CD4-positive, alpha-beta T cell (primary cell): ENCODE measurements at regions not wholly inside any gene's neighbourhood (a gene's known extent, or its start where the extent isn't known, plus 50 kb on each side); places are given as distances from the start of the nearest gene placed in this dataset.

Experiments
- ATAC-seq: fragments of 200-7000 bp; cut with Tn5 transposase; one replicate; pipeline ENCODE4 v1.10.0; 2022; ENCODE audit warnings: mild to moderate bottlenecking; ENCODE audit not compliant: poor library complexity
- CTCF ChIA-PET: fragments of 350-600 bp; sonication (Branson Sonifier 250); formaldehyde crosslinking; loops from one replicate; lab custom pipeline; 2021; ENCODE audit warnings: antibody characterized with exemption, inconsistent platforms; lab: Charles Lee
- POLR2A ChIA-PET: fragments of 350-600 bp; sonication (Branson Sonifier 250); formaldehyde crosslinking; loops from one replicate; lab custom pipeline; 2021; ENCODE audit warnings: antibody characterized with exemption, inconsistent platforms; lab: Charles Lee
- DNase-seq, 14 experiments: peaks; one replicate each; pipeline ENCODE4 v3.0.0-alpha.2; 2013 to 2020; ENCODE audit warnings: mixed read lengths in 2 of 14
- H3K27ac ChIP-seq, 2 donors: one replicate each; pipeline versions ENCODE4 v1.5.1 to v1.7.0; 2013; ENCODE audit warnings: low read length in 2 of 2, low read depth in 1 of 2, mild to moderate bottlenecking in 1 of 2
- H3K27me3 ChIP-seq, 2 experiments: 1 replicate in 1 of 2; 2 replicates in 1 of 2; pipeline versions ENCODE4 v1.6.1 to v1.7.0; 2013; ENCODE audit warnings: low read length in 2 of 2, control low read depth in 1 of 2, mild to moderate bottlenecking in 1 of 2, moderate library complexity in 1 of 2; ENCODE audit not compliant: insufficient read depth in 2 of 2, control insufficient read depth in 1 of 2
- H3K36me3 ChIP-seq: one replicate; pipeline ENCODE4 v1.6.1; 2013; ENCODE audit warnings: low read length, control low read depth; ENCODE audit not compliant: insufficient read depth
- H3K4me1 ChIP-seq: one replicate; pipeline ENCODE4 v1.6.1; 2013; ENCODE audit warnings: low read length, control low read depth; ENCODE audit not compliant: insufficient read depth
- H3K4me3 ChIP-seq: one replicate; pipeline ENCODE4 v1.5.1; 2013; ENCODE audit warnings: mild to moderate bottlenecking, low read length, moderate library complexity
- H3K9me3 ChIP-seq, 2 experiments: 1 replicate in 1 of 2; 2 replicates in 1 of 2; pipeline versions ENCODE4 v1.6.1 to v1.7.0; 2013; ENCODE audit warnings: low read length in 2 of 2, mild to moderate bottlenecking in 2 of 2, control low read depth in 1 of 2, moderate library complexity in 1 of 2; ENCODE audit not compliant: control insufficient read depth in 1 of 2, insufficient read depth in 1 of 2
- H3K27ac Mint-ChIP-seq: one replicate; pipeline ENCODE4 v1.8.0; 2020; ENCODE audit warnings: mixed read lengths
- H3K27me3 Mint-ChIP-seq: one replicate; pipeline ENCODE4 v1.8.0; 2021; ENCODE audit warnings: mixed read lengths
- H3K36me3 Mint-ChIP-seq: one replicate; pipeline ENCODE4 v1.8.0; 2021; ENCODE audit warnings: low read depth, mixed read lengths
- H3K4me1 Mint-ChIP-seq: one replicate; pipeline ENCODE4 v1.8.0; 2021; ENCODE audit warnings: low read depth, mixed read lengths
- H3K4me3 Mint-ChIP-seq: one replicate; pipeline ENCODE4 v1.8.0; 2020; ENCODE audit warnings: mild to moderate bottlenecking, mixed read lengths
- H3K9me3 Mint-ChIP-seq: one replicate; pipeline ENCODE4 v1.8.0; 2020; ENCODE audit warnings: mixed read lengths
- CTCF ChIP-seq: fragments of 200-600 bp; IDR thresholded peaks from one replicate; pipeline ENCODE4 v1.8.0; 2022; ENCODE audit warnings: antibody characterized with exemption, mild to moderate bottlenecking
- intact Hi-C, 2 experiments: fragments of 100-400 bp; cut with DNase I in 1 of 2; cut with micrococcal nuclease in 1 of 2; formaldehyde crosslinking; loops; one replicate each; pipeline versions ENCODE4 v1.15.1 to v1.9.0; 2023 to 2025; cut with DNase I, micrococcal nuclease

- H3K4me1 ChIP-seq, result no peaks in the 10 kb centered on the region
- H3K27ac ChIP-seq, result no peak overlapping the region
- Mint-ChIP-seq H3K36me3 (no peaks in the 10 kb centered on the region), H3K27ac (no peak overlapping the region), H3K27me3 (no peaks in the 10 kb centered on the region), H3K9me3 (no peaks in the 10 kb centered on the region), H3K4me1 (no peaks in the 10 kb centered on the region), H3K4me3 (no peak overlapping the region)
- ATAC-seq, result no peak
- intact Hi-C loops, result no loop called here
- CTCF ChIA-PET, result no interaction called here
- no peak for DNase-seq
- no peaks in the 10 kb centered on the region for H3K9me3 ChIP-seq
- no peak for TF ChIP-seq CTCF
- no peaks in the 10 kb centered on the region for H3K36me3 ChIP-seq
- no peak overlapping the region for H3K4me3 ChIP-seq
- no peaks in the 10 kb centered on the region for H3K27me3 ChIP-seq
- POLR2A ChIA-PET, result no interaction called here
Measured at GRCh38 chr14:97058074-97058467, 260.9 kb downstream of the VRK1 start.

GRCh38 chr14:97058589-97058988 is 261.4 kb downstream of the VRK1 start:
- no peaks in the 10 kb centered on the region for H3K4me1 ChIP-seq
- no peaks in the 10 kb centered on the region for H3K36me3 Mint-ChIP-seq
- no peak overlapping the region for H3K27ac Mint-ChIP-seq
- DNase-seq, result no peak
- no peaks in the 10 kb centered on the region for H3K9me3 ChIP-seq
- no peaks in the 10 kb centered on the region for H3K36me3 ChIP-seq
- intact Hi-C loops, result no loop called here
- no peaks in the 10 kb centered on the region for H3K4me1 Mint-ChIP-seq
- H3K4me3 Mint-ChIP-seq, result no peak overlapping the region
- no peak overlapping the region for H3K4me3 ChIP-seq
- POLR2A ChIA-PET, result no interaction called here
- H3K9me3 Mint-ChIP-seq, result no peaks in the 10 kb centered on the region
- no peaks in the 10 kb centered on the region for H3K27me3 Mint-ChIP-seq
- no peaks in the 10 kb centered on the region for H3K27me3 ChIP-seq
- CTCF ChIA-PET, result no interaction called here
- ATAC-seq, result no peak
- no peak for TF ChIP-seq CTCF
- H3K27ac ChIP-seq, result no peak overlapping the region

GRCh38 chr14:97061198-97061597 is 264.0 kb downstream of the VRK1 start:
- intact Hi-C loops, result no loop called here
- no peaks in the 10 kb centered on the region for H3K9me3 ChIP-seq
- H3K36me3 ChIP-seq, result no peaks in the 10 kb centered on the region
- TF ChIP-seq CTCF, result no peak
- no peak overlapping the region for H3K4me3 ChIP-seq
- Mint-ChIP-seq H3K4me1 (no peaks in the 10 kb centered on the region), H3K9me3 (no peaks in the 10 kb centered on the region), H3K4me3 (no peak overlapping the region), H3K36me3 (no peaks in the 10 kb centered on the region), H3K27me3 (no peaks in the 10 kb centered on the region), H3K27ac (no peak overlapping the region)
- peaks cover 0 to 7% of the 10 kb centered on the region in 2 experiments for H3K27me3 ChIP-seq
- ATAC-seq (no peak), DNase-seq (no peak)
- ChIA-PET CTCF (no interaction called here), POLR2A (no interaction called here)
- no peaks in the 10 kb centered on the region for H3K4me1 ChIP-seq
- no peak overlapping the region for H3K27ac ChIP-seq
